HEK293 (cell line): ENCODE measurements at regions not wholly inside any gene's neighbourhood (a gene's known extent, or its start where the extent isn't known, plus 50 kb on each side); places are given as distances from the start of the nearest gene placed in this dataset.

Source experiments
- CTCF ChIA-PET: fragments of 350-600 bp; formaldehyde crosslinking; extraction: SDS; loops from one replicate; lab custom pipeline; 2021; ENCODE audit warnings: antibody characterized with exemption; lab: Yijun Ruan, JAX
- POLR2A ChIA-PET: fragments of 300-600 bp; formaldehyde crosslinking; extraction: SDS; loops from one replicate; lab custom pipeline; 2020; ENCODE audit warnings: antibody characterized with exemption, inconsistent platforms; lab: Yijun Ruan, JAX
- H3K27ac ChIP-seq: fragments of 200-500 bp; sonication (Bioruptor generic); 2 replicates; pipeline ENCODE4 v1.5.1; 2014; ENCODE audit warnings: low read depth, low read length, control low read depth, inconsistent platforms; ENCODE audit errors: extremely low read depth
- H3K36me3 ChIP-seq, 2 experiments: fragments of 200-500 bp in 1 of 2; sonication (Bioruptor generic) in 1 of 2; 1 replicate in 1 of 2; 2 replicates in 1 of 2; pipeline ENCODE4 v1.5.1; 2014 to 2017; ENCODE audit warnings: inconsistent platforms in 2 of 2, low read length in 2 of 2; ENCODE audit not compliant: control insufficient read depth in 2 of 2, insufficient read depth in 1 of 2
- H3K4me1 ChIP-seq: fragments of 200-500 bp; sonication (Bioruptor generic); 2 replicates; pipeline ENCODE4 v1.5.1; 2014; ENCODE audit warnings: mild to moderate bottlenecking, low read length, inconsistent platforms; ENCODE audit not compliant: control insufficient read depth, insufficient read depth
- H3K4me3 ChIP-seq: 2 replicates; pipeline ENCODE4 v1.5.1; 2011; ENCODE audit warnings: low read depth, mild to moderate bottlenecking, control low read depth, low read length, moderate library complexity
- H3K9me3 ChIP-seq: fragments of 200-500 bp; sonication (Bioruptor generic); 2 replicates; pipeline ENCODE4 v1.5.1; 2014; ENCODE audit warnings: low read depth, low read length, inconsistent platforms; ENCODE audit not compliant: control insufficient read depth, insufficient read depth
- GLI4 ChIP-seq: fragments of 450-650 bp; formaldehyde crosslinking; IDR thresholded peaks from 2 replicates; pipeline ENCODE4 v1.5.1; 2016; ENCODE audit warnings: missing biosample characterization, missing genetic modification characterization
- HOXD13 ChIP-seq: sonication (generic); formaldehyde crosslinking; IDR thresholded peaks from 2 replicates; pipeline ENCODE4 v1.8.0; 2022; ENCODE audit warnings: missing genetic modification reagents, borderline replicate concordance
- SCRT1 ChIP-seq: fragments of 450-650 bp; formaldehyde crosslinking; IDR thresholded peaks from 2 replicates; pipeline ENCODE4 v1.5.1; 2016; ENCODE audit warnings: missing biosample characterization, missing genetic modification characterization, borderline replicate concordance
- ZBTB21 ChIP-seq: fragments of 450-650 bp; formaldehyde crosslinking; IDR thresholded peaks from 2 replicates; pipeline ENCODE4 v1.5.1; 2017; ENCODE audit warnings: missing biosample characterization, missing genetic modification characterization
- ZFP41 ChIP-seq: fragments of 450-650 bp; formaldehyde crosslinking; IDR thresholded peaks from 2 replicates; pipeline ENCODE4 v1.5.1; 2016; ENCODE audit warnings: missing biosample characterization, missing genetic modification characterization, borderline replicate concordance
- ZFP69B ChIP-seq: fragments of 450-650 bp; formaldehyde crosslinking; IDR thresholded peaks from 2 replicates; pipeline ENCODE4 v1.5.1; 2016; ENCODE audit warnings: missing biosample characterization, missing genetic modification characterization
- ZNF174 ChIP-seq: fragments of 450-650 bp; formaldehyde crosslinking; IDR thresholded peaks from 2 replicates; pipeline ENCODE4 v1.5.0; 2017; ENCODE audit warnings: missing biosample characterization, mild to moderate bottlenecking, missing genetic modification characterization
- ZNF184 ChIP-seq: fragments of 450-650 bp; IDR thresholded peaks from 2 replicates; pipeline ENCODE4 v1.5.1; 2018; ENCODE audit warnings: missing biosample characterization, mild to moderate bottlenecking, missing genetic modification characterization
- ZNF202 ChIP-seq: fragments of 450-650 bp; formaldehyde crosslinking; IDR thresholded peaks from 2 replicates; pipeline ENCODE4 v1.5.1; 2016; ENCODE audit warnings: missing biosample characterization, missing genetic modification characterization, borderline replicate concordance
- ZNF473 ChIP-seq: fragments of 450-650 bp; formaldehyde crosslinking; IDR thresholded peaks from 2 replicates; pipeline ENCODE4 v1.5.1; 2017; ENCODE audit warnings: missing biosample characterization, missing genetic modification characterization
- ZNF555 ChIP-seq: fragments of 450-650 bp; formaldehyde crosslinking; conservative IDR thresholded peaks from 2 replicates; pipeline ENCODE4 v1.5.1; 2017; ENCODE audit warnings: missing biosample characterization, mild to moderate bottlenecking, missing genetic modification characterization, inconsistent platforms
- ZNF558 ChIP-seq: fragments of 450-650 bp; formaldehyde crosslinking; IDR thresholded peaks from 2 replicates; pipeline ENCODE4 v1.5.1; 2016; ENCODE audit warnings: missing biosample characterization, missing genetic modification characterization
- ZNF585B ChIP-seq: fragments of 450-650 bp; formaldehyde crosslinking; IDR thresholded peaks from 2 replicates; pipeline ENCODE4 v1.5.1; 2016; ENCODE audit warnings: missing biosample characterization, missing genetic modification characterization
- ZNF670 ChIP-seq: fragments of 450-650 bp; formaldehyde crosslinking; IDR thresholded peaks from 2 replicates; pipeline ENCODE4 v1.5.1; 2016; ENCODE audit warnings: missing biosample characterization, missing genetic modification characterization, low read depth
- ZNF843 ChIP-seq: fragments of 450-650 bp; formaldehyde crosslinking; IDR thresholded peaks from 2 replicates; pipeline ENCODE4 v1.5.1; 2016; ENCODE audit warnings: missing biosample characterization, missing genetic modification characterization
- TF ChIP-seq, protein P1 (sequence below): fragments of 450-650 bp; formaldehyde crosslinking; IDR thresholded peaks from 2 replicates; pipeline ENCODE4 v1.5.1; 2016; ENCODE audit warnings: missing biosample characterization, missing genetic modification characterization, low read depth
- TF ChIP-seq, protein P2 (sequence below): fragments of 450-650 bp; formaldehyde crosslinking; IDR thresholded peaks from 2 replicates; pipeline ENCODE4 v1.5.1; 2016; ENCODE audit warnings: missing biosample characterization, missing genetic modification characterization
- TF ChIP-seq, protein P3 (sequence below): fragments of 450-650 bp; formaldehyde crosslinking; IDR thresholded peaks from 2 replicates; pipeline ENCODE4 v1.5.1; 2017; ENCODE audit warnings: missing biosample characterization, missing genetic modification characterization
- TF ChIP-seq, protein P4 (sequence below): fragments of 450-650 bp; formaldehyde crosslinking; IDR thresholded peaks from 2 replicates; pipeline ENCODE4 v1.5.1; 2016; ENCODE audit warnings: missing biosample characterization, missing genetic modification characterization
- TF ChIP-seq, protein P5 (sequence below): fragments of 450-650 bp; formaldehyde crosslinking; conservative IDR thresholded peaks from 2 replicates; pipeline ENCODE4 v1.5.1; 2016; ENCODE audit warnings: low read depth, missing biosample characterization, missing genetic modification characterization

DNA sequence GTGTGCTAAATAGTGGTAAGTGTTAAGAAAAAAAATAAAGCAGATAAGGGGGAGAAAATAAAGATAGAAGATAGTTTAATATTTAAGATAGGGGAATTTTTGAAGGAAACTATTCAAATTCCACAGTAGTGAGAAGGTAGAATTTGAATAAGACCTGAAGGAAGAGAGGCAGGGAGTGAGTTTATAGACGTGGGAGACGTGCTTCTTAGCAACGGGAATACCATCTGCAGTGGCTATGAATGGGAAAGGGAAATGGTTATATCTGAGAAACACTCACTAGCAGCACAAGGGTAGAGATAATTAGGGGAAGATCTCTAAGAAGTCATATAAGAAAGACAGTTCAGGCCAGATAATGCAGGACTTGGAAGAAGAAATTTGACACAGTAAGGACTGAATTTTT is 854.5 kb upstream of the EPHA5 start (continued):
- TF ChIP-seq, protein P1, sequence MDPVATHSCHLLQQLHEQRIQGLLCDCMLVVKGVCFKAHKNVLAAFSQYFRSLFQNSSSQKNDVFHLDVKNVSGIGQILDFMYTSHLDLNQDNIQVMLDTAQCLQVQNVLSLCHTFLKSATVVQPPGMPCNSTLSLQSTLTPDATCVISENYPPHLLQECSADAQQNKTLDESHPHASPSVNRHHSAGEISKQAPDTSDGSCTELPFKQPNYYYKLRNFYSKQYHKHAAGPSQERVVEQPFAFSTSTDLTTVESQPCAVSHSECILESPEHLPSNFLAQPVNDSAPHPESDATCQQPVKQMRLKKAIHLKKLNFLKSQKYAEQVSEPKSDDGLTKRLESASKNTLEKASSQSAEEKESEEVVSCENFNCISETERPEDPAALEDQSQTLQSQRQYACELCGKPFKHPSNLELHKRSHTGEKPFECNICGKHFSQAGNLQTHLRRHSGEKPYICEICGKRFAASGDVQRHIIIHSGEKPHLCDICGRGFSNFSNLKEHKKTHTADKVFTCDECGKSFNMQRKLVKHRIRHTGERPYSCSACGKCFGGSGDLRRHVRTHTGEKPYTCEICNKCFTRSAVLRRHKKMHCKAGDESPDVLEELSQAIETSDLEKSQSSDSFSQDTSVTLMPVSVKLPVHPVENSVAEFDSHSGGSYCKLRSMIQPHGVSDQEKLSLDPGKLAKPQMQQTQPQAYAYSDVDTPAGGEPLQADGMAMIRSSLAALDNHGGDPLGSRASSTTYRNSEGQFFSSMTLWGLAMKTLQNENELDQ (tag by site-specific recombination): no peak
- TF ChIP-seq ZFP41: no peak

DNA sequence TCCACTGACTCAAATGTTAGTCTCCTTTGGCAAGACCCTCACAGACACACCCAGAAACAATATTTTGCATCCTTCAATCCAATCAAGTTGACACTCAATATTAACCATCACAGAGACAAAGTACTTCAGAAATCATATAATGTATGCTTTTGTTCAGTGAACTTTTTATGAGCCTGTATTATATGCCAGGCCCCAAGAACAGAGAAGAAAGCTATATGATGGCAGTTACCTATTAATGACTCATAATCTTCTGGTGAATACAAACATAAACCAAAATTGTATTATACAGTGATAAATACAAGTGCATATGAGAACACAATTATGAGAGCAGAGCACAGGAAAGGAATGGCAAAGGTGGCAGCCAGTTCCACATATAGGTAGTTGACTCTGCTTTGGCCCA is 852.0 kb upstream of the EPHA5 start:
- H3K9me3 ChIP-seq: no peaks in the 10 kb centered on the region
- no peaks in the 10 kb centered on the region for H3K36me3 ChIP-seq
- H3K4me3 ChIP-seq: no peak overlapping the region
- no peak for TF ChIP-seq ZNF174 (tag by site-specific recombination)
- no peak for TF ChIP-seq ZNF670 (tag by site-specific recombination)
- H3K4me1 ChIP-seq: no peaks in the 10 kb centered on the region
- ChIA-PET POLR2A (no interaction called here), CTCF (no interaction called here)
- no peak overlapping the region for H3K27ac ChIP-seq

DNA sequence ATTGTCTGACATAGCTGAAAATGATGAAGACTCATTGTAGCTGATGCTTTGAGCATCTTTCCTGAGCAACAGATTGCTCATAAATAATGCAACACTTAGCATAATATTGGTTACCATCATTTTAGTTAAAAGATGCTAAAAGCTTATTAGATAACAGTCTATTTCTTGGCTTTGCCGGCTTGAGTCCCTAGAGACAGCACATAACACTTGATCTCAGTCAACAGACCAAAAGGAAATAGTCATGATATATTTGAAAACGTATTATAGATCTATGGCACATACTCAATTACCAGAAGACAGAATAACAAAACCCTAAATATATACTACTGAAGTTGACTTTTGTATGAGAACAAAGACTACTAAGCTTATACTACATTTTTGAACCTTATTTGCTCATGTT is 846.7 kb upstream of the EPHA5 start:
- no peaks in the 10 kb centered on the region; the same call in 1 of the 2 replicates for H3K9me3 ChIP-seq
- no peak overlapping the region for H3K4me3 ChIP-seq
- no peak overlapping the region for H3K27ac ChIP-seq
- no peaks in the 10 kb centered on the region for H3K36me3 ChIP-seq
- CTCF ChIA-PET: no interaction called here
- POLR2A ChIA-PET: no interaction called here
- no peaks in the 10 kb centered on the region for H3K4me1 ChIP-seq
- no peak for TF ChIP-seq GLI4 (tag by site-specific recombination)
- TF ChIP-seq, protein P2, sequence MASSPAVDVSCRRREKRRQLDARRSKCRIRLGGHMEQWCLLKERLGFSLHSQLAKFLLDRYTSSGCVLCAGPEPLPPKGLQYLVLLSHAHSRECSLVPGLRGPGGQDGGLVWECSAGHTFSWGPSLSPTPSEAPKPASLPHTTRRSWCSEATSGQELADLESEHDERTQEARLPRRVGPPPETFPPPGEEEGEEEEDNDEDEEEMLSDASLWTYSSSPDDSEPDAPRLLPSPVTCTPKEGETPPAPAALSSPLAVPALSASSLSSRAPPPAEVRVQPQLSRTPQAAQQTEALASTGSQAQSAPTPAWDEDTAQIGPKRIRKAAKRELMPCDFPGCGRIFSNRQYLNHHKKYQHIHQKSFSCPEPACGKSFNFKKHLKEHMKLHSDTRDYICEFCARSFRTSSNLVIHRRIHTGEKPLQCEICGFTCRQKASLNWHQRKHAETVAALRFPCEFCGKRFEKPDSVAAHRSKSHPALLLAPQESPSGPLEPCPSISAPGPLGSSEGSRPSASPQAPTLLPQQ: no peak
- no peak for TF ChIP-seq ZNF184
- no peak for TF ChIP-seq ZBTB21 (tag by site-specific recombination)
- TF ChIP-seq ZFP69B (tag by site-specific recombination): no peak
- TF ChIP-seq ZNF843 (tag by site-specific recombination): no peak
- TF ChIP-seq, protein P3, sequence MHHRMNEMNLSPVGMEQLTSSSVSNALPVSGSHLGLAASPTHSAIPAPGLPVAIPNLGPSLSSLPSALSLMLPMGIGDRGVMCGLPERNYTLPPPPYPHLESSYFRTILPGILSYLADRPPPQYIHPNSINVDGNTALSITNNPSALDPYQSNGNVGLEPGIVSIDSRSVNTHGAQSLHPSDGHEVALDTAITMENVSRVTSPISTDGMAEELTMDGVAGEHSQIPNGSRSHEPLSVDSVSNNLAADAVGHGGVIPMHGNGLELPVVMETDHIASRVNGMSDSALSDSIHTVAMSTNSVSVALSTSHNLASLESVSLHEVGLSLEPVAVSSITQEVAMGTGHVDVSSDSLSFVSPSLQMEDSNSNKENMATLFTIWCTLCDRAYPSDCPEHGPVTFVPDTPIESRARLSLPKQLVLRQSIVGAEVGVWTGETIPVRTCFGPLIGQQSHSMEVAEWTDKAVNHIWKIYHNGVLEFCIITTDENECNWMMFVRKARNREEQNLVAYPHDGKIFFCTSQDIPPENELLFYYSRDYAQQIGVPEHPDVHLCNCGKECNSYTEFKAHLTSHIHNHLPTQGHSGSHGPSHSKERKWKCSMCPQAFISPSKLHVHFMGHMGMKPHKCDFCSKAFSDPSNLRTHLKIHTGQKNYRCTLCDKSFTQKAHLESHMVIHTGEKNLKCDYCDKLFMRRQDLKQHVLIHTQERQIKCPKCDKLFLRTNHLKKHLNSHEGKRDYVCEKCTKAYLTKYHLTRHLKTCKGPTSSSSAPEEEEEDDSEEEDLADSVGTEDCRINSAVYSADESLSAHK (tag by site-specific recombination): no peak
- TF ChIP-seq ZNF473 (tag by site-specific recombination): no peak
- TF ChIP-seq, protein P4, sequence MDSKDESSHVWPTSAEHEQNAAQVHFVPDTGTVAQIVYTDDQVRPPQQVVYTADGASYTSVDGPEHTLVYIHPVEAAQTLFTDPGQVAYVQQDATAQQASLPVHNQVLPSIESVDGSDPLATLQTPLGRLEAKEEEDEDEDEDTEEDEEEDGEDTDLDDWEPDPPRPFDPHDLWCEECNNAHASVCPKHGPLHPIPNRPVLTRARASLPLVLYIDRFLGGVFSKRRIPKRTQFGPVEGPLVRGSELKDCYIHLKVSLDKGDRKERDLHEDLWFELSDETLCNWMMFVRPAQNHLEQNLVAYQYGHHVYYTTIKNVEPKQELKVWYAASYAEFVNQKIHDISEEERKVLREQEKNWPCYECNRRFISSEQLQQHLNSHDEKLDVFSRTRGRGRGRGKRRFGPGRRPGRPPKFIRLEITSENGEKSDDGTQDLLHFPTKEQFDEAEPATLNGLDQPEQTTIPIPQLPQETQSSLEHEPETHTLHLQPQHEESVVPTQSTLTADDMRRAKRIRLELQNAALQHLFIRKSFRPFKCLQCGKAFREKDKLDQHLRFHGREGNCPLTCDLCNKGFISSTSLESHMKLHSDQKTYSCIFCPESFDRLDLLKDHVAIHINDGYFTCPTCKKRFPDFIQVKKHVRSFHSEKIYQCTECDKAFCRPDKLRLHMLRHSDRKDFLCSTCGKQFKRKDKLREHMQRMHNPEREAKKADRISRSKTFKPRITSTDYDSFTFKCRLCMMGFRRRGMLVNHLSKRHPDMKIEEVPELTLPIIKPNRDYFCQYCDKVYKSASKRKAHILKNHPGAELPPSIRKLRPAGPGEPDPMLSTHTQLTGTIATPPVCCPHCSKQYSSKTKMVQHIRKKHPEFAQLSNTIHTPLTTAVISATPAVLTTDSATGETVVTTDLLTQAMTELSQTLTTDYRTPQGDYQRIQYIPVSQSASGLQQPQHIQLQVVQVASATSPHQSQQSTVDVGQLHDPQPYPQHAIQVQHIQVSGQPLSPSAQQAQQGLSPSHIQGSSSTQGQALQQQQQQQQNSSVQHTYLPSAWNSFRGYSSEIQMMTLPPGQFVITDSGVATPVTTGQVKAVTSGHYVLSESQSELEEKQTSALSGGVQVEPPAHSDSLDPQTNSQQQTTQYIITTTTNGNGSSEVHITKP (tag by site-specific recombination): no peak
- TF ChIP-seq, protein P5, sequence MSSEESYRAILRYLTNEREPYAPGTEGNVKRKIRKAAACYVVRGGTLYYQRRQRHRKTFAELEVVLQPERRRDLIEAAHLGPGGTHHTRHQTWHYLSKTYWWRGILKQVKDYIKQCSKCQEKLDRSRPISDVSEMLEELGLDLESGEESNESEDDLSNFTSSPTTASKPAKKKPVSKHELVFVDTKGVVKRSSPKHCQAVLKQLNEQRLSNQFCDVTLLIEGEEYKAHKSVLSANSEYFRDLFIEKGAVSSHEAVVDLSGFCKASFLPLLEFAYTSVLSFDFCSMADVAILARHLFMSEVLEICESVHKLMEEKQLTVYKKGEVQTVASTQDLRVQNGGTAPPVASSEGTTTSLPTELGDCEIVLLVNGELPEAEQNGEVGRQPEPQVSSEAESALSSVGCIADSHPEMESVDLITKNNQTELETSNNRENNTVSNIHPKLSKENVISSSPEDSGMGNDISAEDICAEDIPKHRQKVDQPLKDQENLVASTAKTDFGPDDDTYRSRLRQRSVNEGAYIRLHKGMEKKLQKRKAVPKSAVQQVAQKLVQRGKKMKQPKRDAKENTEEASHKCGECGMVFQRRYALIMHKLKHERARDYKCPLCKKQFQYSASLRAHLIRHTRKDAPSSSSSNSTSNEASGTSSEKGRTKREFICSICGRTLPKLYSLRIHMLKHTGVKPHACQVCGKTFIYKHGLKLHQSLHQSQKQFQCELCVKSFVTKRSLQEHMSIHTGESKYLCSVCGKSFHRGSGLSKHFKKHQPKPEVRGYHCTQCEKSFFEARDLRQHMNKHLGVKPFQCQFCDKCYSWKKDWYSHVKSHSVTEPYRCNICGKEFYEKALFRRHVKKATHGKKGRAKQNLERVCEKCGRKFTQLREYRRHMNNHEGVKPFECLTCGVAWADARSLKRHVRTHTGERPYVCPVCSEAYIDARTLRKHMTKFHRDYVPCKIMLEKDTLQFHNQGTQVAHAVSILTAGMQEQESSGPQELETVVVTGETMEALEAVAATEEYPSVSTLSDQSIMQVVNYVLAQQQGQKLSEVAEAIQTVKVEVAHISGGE (tag by site-specific recombination): no peak
- no peak for TF ChIP-seq ZNF558 (tag by site-specific recombination)
- TF ChIP-seq HOXD13: no peak
- TF ChIP-seq ZFP41: no peak
- no peak for TF ChIP-seq ZNF202 (tag by site-specific recombination)
- no peak for TF ChIP-seq ZNF555 (tag by site-specific recombination)
- no peak for TF ChIP-seq ZNF174 (tag by site-specific recombination)
- no peak for TF ChIP-seq SCRT1 (tag by site-specific recombination)
- no peak for TF ChIP-seq ZNF585B (tag by site-specific recombination)
